Right ventricle myocardium superior (tissue), 1 donor: ENCODE measurements at regions not wholly inside any gene's neighbourhood (a gene's known extent, or its start where the extent isn't known, plus 50 kb on each side); places are given as distances from the start of the nearest gene placed in this dataset.

Experiments
- ATAC-seq: fragments of 200-7000 bp; cut with Tn5 transposase; one replicate; pipeline ENCODE4 v1.9.1; 2020; ENCODE audit warnings: mild to moderate bottlenecking; ENCODE audit not compliant: poor library complexity
- DNase-seq: peaks from one replicate; pipeline ENCODE4 v3.0.0-alpha.2; 2020
- intact Hi-C: fragments of 100-400 bp; cut with DNase I; formaldehyde crosslinking; loops from one replicate; pipeline ENCODE4 v1.11.2; 2022
- donor health status: DM: no; HTN: yes; CAD: no; lungs with severe emphysema.

- DNase-seq = no peak
Observed at GRCh38 chr6:105977934-105978504, 108.1 kb upstream of the PRDM1 start.

GRCh38 chr6:105974986-105975385 is 111.2 kb upstream of the PRDM1 start:
- ATAC-seq (no peak), DNase-seq (no peak)
- intact Hi-C loops = no loop called here

More at GRCh38 chr6:105977934-105978504, 108.1 kb upstream of the PRDM1 start:
- intact Hi-C loops = no loop called here
- no peak for ATAC-seq

DNA sequence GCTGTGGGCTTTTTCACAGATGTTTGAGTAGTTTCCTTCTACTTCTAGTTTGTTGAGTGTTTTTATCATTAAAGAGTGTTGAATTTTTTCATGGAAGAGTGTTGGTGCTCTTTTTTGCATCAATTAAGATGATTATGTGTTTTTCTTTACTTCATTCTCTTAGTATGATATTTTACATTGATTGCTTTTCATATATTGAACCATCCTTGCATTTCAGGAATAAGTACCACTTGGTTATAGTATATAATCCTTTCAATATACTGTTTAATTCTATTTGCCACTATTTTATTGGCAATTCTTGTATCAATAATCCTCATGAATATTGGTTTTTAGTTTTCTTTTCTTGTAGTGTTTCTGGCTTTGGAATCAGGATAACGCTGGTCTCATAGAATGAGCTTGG is 113.7 kb upstream of the PRDM1 start:
- DNase-seq = no peak
- intact Hi-C loops = no loop called here
- ATAC-seq = no peak

- DNase-seq = no peak
- intact Hi-C loops = no loop called here
- ATAC-seq = no peak
Observed at GRCh38 chr6:105968603-105969333, 117.4 kb upstream of the PRDM1 start.

DNA sequence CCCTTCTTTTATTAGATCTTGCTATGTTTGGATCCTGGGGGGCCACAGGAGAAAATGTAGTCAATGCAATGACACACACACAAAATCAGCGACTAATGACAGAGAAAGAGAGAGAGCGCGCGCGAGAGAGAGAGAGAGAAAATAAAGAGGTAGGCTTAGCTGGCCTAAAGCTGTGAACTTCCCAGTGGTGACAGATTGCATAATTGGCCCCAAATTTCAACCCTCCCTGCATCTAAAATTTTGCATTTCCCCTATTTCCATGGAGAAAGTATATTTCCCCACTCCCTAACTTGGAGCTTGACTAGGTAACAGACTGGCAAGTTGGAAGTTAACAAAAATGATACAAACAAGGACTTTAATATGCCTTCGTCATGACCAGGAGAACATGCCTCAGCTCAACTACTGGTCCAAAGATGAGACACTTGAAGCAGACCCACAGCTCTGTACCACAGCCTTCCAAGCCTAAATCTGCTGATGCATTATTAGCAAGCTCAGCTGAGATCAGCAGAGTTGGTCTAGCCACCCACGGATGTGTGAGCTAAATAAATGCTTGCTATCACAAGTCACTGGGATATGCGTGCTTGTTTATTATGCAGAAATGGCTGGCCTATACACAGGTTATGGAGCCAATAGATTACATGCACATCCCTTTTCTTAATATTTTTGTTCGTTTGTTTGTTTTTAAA is 118.1 kb upstream of the PRDM1 start:
- intact Hi-C loops = no loop called here
- no peak for DNase-seq
- no peak for ATAC-seq

DNA sequence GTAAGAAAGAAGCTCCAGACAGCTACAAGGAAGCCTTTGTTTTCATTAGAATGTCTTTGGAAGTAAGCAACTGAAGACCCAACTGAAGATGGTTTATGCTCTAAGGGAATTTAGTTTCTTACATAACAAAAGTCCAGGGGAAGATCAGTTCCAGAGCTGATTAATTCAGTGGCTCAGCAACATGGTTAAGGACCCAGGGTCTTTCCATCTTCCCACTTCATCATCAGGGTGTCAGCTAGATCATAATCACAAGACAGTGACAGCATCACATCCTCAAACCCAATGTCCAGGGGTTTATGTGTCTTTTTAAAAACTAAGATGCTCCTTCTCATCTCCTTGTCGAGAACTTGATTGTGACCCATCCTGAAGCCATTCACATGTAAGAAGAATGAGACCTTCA is 119.7 kb upstream of the PRDM1 start:
- no peak for DNase-seq
- ATAC-seq = no peak
- intact Hi-C loops = no loop called here

- DNase-seq = no peak
- intact Hi-C loops = no loop called here
- no peak for ATAC-seq
Observed at GRCh38 chr6:105964979-105965760, 121.0 kb upstream of the PRDM1 start.

DNA sequence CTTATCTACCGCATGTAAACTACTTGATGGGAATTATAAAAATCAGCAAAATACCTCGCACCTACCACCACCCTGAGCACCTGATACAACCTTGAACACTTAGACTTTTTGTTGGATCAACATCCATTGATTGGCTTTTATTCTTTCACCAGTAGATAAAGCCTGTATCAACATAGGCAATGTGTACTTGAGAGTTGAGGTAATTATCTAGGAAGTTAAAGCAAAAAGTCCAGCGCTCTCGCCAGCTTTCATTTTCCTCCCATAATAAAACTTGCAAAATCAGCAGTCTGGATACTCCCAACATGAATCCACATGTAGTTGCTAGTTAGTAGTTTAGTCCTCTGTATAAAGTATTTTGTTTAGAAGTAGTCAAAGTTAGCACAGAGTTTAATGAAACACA is 132.0 kb upstream of the PRDM1 start:
- intact Hi-C loops = no loop called here
- ATAC-seq = no peak
- DNase-seq = no peak

- ATAC-seq (no peak), DNase-seq (no peak)
- intact Hi-C loops = no loop called here
Observed at GRCh38 chr6:105952772-105953690, 133.1 kb upstream of the PRDM1 start.

DNA sequence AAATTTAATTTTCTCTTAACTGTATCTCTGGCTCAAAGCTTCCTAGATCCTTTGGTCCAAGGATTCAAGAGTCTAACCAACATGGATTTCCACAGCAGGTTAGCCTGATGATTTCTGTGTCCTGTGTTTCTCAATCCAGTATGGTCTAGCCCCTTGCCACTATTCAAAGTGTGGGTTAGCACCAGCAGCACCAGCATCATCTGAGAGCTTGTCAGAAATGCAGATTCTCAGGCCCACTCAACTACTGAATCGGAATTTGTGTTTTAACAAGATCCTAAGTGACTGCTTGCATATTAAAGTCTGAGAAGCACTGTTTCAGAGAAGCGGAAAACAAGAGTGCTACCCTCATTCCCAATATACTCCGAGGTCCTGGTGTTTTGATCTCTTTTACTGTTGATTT is 133.8 kb upstream of the PRDM1 start:
- intact Hi-C loops = no loop called here
- DNase-seq = no peak
- ATAC-seq = no peak

DNA sequence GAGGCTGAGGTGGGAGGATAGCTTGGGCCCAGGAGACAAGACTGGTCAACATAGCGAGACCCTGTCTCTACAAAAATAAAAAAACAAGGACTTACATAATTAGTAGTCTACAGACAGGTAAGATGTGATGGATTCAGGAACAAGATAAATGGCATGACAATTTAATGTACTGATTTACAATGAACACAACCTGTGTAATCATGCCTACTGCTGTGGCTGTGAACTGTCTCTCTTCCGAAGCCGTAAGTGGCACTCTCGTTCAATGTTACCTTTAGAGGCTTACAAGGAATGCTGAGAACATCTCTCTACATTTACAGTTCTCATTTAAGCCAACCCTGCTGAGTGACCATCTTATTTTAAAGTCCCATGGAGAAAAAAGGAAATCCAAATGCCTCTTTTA is 134.8 kb upstream of the PRDM1 start:
- ATAC-seq (no peak), DNase-seq (no peak)
- intact Hi-C loops = no loop called here

DNA sequence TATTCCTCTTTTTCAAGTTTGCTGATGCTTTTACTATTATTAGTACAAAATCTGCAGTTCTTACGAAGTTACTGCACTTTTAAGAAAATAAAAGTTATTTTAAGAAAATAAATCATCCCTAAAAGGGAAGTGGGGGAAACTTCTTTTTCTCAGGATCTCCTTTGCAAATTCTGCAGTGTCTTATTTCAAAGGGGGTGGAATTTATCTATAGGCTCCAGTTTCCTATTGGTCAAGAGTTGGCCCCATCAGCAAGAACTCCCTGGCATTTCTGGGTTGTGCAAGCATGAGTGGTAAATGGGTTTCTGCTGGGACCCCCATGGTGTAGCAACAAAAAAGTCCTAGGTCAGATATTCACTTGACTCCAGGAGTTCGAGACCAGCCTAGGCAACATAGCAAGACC is 136.3 kb upstream of the PRDM1 start:
- ATAC-seq (no peak), DNase-seq (no peak)
- intact Hi-C loops = no loop called here

DNA sequence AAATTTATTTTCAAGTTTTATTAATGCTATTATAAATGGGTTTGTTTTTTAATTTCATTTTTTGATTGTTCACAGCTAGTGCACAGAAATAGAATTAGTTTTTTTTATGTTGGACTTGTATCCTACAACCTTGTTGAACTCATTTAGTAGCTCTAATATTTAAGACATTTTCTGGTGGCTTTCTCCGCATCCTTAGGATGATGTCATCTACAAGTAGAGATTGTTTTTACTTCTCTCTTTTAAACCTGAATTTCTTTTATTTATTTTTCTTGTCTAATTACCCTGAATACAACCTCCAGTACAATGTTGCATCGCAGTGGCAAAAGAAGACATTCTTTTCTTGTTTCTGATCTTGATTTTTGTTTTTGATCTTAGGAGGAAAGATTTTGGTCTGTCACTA is 142.6 kb upstream of the PRDM1 start:
- no peak for ATAC-seq
- DNase-seq = no peak
- intact Hi-C loops = no loop called here

DNA sequence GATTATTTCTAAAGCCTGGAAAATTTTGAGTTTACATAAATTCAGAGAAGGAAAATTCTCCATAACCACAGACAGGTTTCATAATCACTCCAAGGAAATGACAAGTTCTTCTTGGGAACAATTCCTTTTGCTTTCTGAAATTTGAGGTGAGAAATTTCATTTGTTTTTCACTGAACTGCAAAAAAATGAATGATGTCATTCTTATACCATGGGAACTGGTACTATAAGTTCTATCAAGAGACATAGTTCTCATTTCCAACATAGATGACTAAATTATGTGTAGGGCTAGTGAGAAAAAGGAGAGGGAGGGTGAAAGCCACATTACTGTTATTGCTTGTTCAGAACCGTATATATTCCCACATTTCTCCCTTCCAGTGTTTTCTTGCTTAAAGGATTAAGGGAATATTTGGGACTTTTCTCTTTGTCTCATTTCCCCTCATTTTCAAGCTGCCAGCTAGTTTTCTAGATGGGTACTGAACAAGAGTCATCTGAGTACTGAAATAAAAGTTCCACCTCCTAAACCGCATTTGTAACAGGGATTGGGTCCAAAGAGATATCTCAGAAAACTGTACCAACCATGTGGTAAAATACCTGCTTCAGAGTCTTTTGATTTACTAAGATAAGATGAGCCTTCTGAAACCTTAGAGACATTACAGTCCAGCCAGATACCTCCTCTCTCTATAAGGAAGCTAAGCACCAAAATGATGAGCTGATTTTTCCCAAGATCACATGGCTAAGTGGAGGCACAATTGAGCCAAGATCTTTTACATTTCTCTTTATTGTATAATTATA is 144.3 kb upstream of the PRDM1 start:
- no peak for DNase-seq

DNA sequence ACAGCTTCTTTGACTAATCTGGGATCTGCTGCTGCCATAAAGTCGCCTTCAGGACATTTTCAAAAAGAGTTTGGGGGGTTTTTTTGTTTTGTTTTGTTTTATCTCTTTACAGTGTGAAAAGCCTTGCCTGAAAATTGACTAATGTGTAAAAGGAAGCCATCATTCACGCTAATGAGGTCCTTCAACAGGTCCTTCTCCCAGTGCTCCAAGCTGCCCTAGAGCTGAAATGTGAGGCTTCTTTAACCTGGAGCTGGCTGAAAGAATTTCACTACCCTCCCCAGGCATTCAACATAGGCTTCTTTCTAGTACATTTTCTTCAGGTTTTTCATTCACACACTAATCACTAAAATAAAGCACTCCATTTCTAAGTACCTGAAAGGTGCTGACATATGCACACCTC is 145.1 kb upstream of the PRDM1 start:
- DNase-seq (no peak), ATAC-seq (no peak)
- intact Hi-C loops = no loop called here

More for the DNA sequence above, 144.3 kb upstream of the PRDM1 start:
- intact Hi-C loops = no loop called here
- no peak for ATAC-seq

DNA sequence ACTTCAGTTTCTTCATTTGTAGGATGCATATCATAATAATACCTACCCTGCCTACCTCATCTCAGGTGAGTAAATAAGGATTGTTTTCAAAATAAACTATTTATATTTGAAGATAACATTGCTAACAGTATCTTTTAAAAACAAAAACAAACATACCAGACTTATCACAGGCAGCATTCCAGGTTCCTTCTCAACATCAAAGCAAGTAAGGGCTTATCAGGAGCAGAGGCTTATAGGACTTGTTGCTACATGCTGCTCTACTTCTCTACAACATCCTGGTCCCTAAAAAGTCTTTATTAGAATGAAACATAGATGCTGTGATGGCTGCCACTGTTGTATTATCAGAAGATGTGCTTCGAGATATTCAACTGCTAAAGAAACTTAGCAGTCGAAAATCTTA is 149.2 kb upstream of the PRDM1 start:
- intact Hi-C loops = no loop called here
- DNase-seq (no peak), ATAC-seq (no peak)

- intact Hi-C loops = no loop called here
- ATAC-seq (no peak), DNase-seq (no peak)
Observed at GRCh38 chr6:105935416-105935815, 150.7 kb upstream of the PRDM1 start.

DNA sequence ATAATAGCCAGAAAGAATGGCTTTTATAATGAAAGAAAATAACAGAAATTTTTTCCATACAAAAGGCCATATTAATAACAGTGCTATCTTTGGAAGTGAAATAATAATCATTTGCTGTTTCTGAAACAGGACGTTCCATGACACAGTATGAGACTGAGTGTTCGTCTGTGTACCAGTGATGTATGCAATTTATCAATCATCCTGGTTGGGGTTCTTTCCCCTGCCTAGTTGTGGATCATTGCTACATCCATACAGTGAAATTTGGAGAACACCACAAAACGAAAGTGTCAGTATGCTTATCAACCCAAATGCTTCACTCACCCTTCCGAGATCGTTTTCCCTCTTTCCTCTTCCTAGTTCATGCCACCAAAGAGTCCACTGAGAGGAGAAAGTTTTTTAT is 151.4 kb upstream of the PRDM1 start:
- intact Hi-C loops = no loop called here
- ATAC-seq (no peak), DNase-seq (no peak)
